HG02763 (cell line): ENCODE measurements at regions not wholly inside any gene's neighbourhood (a gene's known extent, or its start where the extent isn't known, plus 50 kb on each side); places are given as distances from the start of the nearest gene placed in this dataset.
"Not testable (repeated sequence)": the region's sequence is repeated elsewhere in the genome, so short reads cannot be mapped to it uniquely, and the experiment has no call there.

ENCODE experiments used
- ATAC-seq: cut with Tn5 transposase; IDR thresholded peaks from one replicate; pipeline ENCODE4 v1.9.1; 2021; ENCODE audit warnings: mild to moderate bottlenecking, moderate library complexity; ENCODE audit not compliant: unreplicated experiment

- ATAC-seq = peak; percentile 66
Measured at GRCh38 chr2:199216253-199216652, 241.5 kb downstream of the SATB2 start.

GRCh38 chr2:199207011-199207410 is 250.7 kb downstream of the SATB2 start:
- no peak for ATAC-seq

DNA sequence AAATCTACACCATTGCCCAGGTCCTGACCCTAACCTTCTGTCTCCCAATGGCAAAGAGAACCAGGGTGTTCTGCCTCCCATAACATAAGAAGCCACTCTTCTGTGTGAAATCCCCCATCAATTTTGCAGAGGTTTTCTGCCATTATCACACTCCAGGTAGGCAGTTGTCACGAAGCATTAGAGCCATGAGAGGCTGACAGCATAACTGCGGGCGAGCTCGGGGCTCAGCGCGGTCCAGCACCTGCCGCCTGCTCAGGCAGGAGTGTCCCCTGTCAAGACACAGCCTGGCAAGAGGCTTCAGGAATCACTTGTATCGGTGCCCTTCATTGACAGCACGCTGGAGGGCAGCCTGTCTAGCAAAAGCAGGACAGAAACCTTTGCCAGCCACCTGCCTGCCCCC is 251.2 kb downstream of the SATB2 start:
- no peak for ATAC-seq

GRCh38 chr2:199202964-199203363 is 254.8 kb downstream of the SATB2 start:
- ATAC-seq = no peak

DNA sequence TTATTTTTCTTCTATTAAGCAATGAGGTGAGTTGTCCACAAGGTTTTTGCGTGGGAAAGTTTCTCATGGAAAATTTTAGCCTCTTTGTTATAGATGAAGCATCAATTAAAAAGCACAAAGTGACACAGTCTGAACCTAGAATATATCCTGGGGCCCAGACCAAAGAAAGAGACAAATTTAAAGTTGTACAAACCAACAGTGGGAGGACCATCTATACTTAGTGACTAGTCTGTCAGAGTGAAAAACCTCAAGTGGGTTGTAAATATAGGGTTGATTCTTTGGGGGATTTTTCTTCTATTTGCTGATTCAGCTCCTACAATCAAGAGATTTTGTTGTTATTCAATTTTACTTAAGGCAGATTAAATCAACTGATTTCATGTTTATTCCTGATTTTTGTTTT is 256.2 kb downstream of the SATB2 start:
- no peak for ATAC-seq

DNA sequence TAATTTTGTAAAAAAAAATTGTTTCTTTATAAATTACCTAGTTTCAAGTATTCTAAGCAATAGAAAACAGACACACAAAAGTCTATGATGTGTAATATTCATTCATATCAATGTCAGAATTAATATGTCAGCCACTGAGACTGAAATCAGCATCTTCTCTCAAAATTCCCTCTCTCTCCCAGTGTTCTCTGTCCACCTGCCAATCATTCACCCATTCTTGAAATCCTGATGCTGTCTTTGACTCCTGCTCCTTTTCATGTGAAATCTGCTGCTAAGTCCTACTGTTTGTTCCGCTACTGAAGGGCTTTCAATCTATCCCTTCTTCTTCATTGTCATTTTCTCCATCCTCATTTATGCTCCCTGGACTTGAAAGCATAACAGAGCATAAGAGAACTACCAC is 257.9 kb downstream of the SATB2 start:
- no peak for ATAC-seq

DNA sequence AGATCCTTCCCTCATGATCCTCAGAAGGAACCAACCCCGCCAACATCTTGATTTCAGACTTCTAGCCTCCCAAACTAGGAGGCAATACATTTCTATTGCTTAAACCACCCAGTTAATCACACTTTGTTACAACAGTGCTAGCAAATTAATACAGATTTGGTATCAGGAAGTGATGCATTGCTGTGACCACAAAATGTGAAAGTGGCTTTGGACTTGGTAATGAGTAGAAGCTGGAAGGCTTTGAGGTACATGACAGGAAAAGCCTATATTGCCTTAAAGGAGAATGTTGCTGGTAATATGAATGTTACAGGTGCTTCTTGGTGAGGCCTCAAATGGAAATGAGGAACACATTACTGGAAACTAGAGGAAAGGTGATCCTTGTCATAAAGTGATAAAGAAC is 260.3 kb downstream of the SATB2 start:
- ATAC-seq = no peak

GRCh38 chr2:199196686-199197085 is 261.1 kb downstream of the SATB2 start:
- ATAC-seq = no peak

- no peak for ATAC-seq
Measured at GRCh38 chr2:199195927-199196502, 261.7 kb downstream of the SATB2 start.

DNA sequence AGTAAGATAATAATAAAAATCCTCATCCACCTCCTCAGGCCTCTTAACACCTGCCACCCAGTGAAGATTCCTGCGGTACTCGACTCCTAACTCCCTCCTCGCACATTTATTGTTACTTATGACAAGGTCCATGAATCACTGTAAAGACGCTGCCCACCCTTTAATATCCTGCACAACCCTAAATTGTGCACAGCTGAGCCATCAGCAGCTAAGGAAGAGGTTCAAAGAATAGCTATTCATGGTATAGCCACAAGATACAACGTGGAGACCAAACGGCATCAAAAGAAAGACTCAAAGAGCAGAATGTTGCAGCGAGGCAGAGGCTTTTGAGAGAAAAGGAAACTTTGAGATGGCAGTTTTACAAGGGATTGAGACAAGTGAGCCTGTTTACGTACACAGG is 266.3 kb downstream of the SATB2 start:
- ATAC-seq = no peak

DNA sequence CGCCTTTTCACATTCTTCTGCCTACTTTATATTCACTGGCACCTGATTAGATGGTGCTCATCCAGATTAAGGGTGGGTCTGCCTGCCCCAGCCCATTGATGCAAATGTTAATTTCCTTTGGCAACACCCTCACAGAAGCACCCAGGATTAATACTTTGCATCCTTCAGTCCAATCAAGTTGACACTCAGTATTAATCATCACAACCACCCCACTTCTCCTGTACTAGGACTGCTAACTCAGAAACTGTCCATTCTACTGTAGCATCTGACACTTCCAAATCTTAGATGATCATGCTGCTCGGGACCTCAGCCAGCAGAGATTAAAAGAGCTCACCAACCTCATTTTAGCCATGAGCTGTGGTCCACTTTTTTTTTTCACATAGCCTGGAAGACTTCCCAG is 268.5 kb downstream of the SATB2 start:
- ATAC-seq = no peak

- no peak for ATAC-seq
Measured at GRCh38 chr2:199186301-199186751, 271.4 kb downstream of the SATB2 start.

- ATAC-seq = not testable (repeated sequence)
Measured at GRCh38 chr2:199185174-199185573, 272.6 kb downstream of the SATB2 start.

- no peak for ATAC-seq
Measured at GRCh38 chr2:199163613-199164458, 293.9 kb downstream of the SATB2 start.

DNA sequence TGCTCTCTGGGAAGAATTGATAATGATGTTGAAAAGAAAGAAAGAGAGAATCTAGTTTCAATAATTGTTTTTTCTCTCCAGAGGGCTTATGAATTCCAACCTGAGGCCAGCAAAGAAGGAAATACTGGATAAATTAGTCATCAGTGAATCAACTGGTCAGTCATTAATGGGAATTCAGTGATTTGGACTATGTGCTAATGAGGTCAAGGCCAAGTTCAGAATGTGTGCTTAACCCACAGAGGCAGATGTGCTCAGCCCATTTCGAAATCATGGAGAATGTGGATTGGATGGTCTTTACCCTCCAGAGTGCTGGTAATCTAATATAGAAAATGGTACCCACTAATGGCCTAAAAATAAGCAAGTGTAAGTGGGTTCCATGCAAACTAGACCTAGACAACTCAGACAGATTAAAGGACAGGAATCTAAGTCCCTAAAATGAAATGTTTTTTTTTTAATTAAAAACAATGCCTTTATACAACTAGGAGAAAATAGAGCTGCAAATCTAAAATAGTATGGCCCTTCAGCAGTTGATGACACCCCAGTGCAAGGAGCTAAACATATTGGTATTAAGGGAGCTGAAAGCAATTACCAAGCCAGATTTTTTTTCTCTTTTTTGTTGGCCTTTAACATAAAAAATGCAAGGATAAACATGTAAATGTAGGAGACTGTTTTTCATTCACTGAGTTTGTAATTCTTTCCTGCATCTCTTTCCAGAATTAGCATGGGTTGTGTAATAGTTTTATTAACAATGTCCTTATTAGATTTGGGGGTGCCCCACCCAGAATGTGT is 296.9 kb downstream of the SATB2 start:
- no peak for ATAC-seq

DNA sequence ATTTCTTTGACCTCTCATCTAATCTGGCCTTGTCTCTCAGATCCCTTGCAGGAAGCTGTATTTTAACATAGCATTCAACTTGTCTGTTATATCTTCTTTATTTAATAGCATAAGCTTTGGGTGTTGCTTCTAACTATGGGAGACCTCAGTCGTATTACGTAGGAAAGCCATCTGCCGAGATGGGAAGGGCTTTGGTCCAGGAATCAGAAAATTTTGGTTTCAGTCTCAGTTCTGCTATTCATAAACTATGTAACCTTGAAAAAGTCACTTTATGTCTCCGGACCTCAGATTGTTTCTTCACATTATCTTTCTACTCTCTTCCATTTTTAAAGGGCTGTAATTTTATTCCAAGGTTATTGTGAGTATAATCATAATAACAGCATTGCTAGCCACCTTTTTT is 297.7 kb downstream of the SATB2 start:
- ATAC-seq = no peak

- no peak for ATAC-seq
Measured at GRCh38 chr2:199148076-199148845, 309.5 kb downstream of the SATB2 start.

- ATAC-seq = no peak
Measured at GRCh38 chr2:199147216-199147615, 310.5 kb downstream of the SATB2 start.

DNA sequence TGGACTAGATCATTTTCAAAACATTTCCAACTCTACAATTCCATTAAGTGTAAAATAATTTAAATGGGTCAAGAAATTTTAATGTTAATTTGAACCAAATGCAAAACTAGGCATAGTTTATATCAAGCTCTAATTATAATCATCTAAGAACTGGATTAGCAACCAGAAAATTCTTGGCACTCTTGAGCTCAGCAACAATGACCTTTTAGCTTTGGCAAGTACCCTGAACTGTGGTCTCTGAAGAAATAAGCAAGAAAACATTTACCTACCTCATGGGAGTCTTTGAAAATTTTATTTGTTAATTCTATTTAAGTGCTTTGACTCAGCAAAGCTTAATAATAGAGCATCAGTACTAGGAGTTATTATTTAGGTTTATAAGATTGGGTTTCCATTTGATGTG is 313.2 kb downstream of the SATB2 start:
- ATAC-seq = no peak

GRCh38 chr2:199144036-199144435 is 313.7 kb downstream of the SATB2 start:
- ATAC-seq = no peak

GRCh38 chr2:199136681-199137080 is 321.1 kb downstream of the SATB2 start:
- ATAC-seq = no peak
